LNCaP clone FGC (cell line): ENCODE measurements at regions not wholly inside any gene's neighbourhood (a gene's known extent, or its start where the extent isn't known, plus 50 kb on each side); places are given as distances from the start of the nearest gene placed in this dataset.

Source experiments
- DNase-seq: peaks from one replicate; pipeline ENCODE4 v3.0.0-alpha.2; 2011; ENCODE audit warnings: low read depth
- H3K4me3 ChIP-seq: 2 replicates; pipeline ENCODE4 v1.5.1; 2011; ENCODE audit warnings: mild to moderate bottlenecking, low read depth, low read length, control low read depth
- CTCF ChIP-seq: IDR thresholded peaks from 2 replicates; pipeline ENCODE4 v1.5.1; 2012; ENCODE audit warnings: mild to moderate bottlenecking; ENCODE audit not compliant: control insufficient read depth, insufficient read depth; ENCODE audit errors: extremely low read depth

GRCh38 chrX:6299724-6300123 lies 71.1 kb upstream of the NLGN4X start:
- DNase-seq = no peak

GRCh38 chrX:6293716-6294115 lies 65.0 kb upstream of the NLGN4X start:
- no peak overlapping the region for H3K4me3 ChIP-seq
- DNase-seq = no peak
- no peak for TF ChIP-seq CTCF

More at GRCh38 chrX:6299724-6300123, 71.1 kb upstream of the NLGN4X start:
- no peak for TF ChIP-seq CTCF
- H3K4me3 ChIP-seq = no peak overlapping the region

GRCh38 chrX:6292599-6292998 lies 63.9 kb upstream of the NLGN4X start:
- no peak for TF ChIP-seq CTCF
- no peak overlapping the region for H3K4me3 ChIP-seq
- no peak for DNase-seq

GRCh38 chrX:6291444-6291843 lies 62.8 kb upstream of the NLGN4X start:
- no peak for DNase-seq
- H3K4me3 ChIP-seq = no peak overlapping the region
- TF ChIP-seq CTCF = no peak

GRCh38 chrX:6283826-6284225 lies 55.2 kb upstream of the NLGN4X start:
- no peak overlapping the region for H3K4me3 ChIP-seq
- no peak for DNase-seq
- no peak for TF ChIP-seq CTCF

- DNase-seq = no peak
- no peak overlapping the region for H3K4me3 ChIP-seq
- TF ChIP-seq CTCF = no peak
Measured at GRCh38 chrX:6279277-6279909, 50.7 kb upstream of the NLGN4X start.
